Peyer's patch (tissue), 4 donors: ENCODE measurements at regions not wholly inside any gene's neighbourhood (a gene's known extent, or its start where the extent isn't known, plus 50 kb on each side); places are given as distances from the start of the nearest gene placed in this dataset.

Source experiments
- CTCF ChIP-seq, 6 experiments: fragments of 450-650 bp in 4 of 6; fragments of 200-600 bp in 2 of 6; sonication (generic) in 1 of 6; IDR thresholded peaks; one replicate each; pipeline ENCODE4 v1.5.1; 2017 to 2019; ENCODE audit warnings: antibody characterized with exemption in 6 of 6, mild to moderate bottlenecking in 3 of 6, moderate library complexity in 1 of 6
- POLR2A ChIP-seq, 2 donors: fragments of 450-650 bp; IDR thresholded peaks; one replicate each; pipeline ENCODE4 v1.5.1; 2017; ENCODE audit warnings: antibody characterized with exemption in 2 of 2, mild to moderate bottlenecking in 2 of 2, moderate library complexity in 2 of 2

GRCh38 chr13:29914581-29914980 is 64.2 kb upstream of the UBL3 start:
- no peak for TF ChIP-seq CTCF (IDR thresholded peaks at IDR 0.05)
- TF ChIP-seq POLR2A (IDR thresholded peaks at IDR 0.05) = no peak
